ENCODE measurements at regions not wholly inside any gene's neighbourhood (a gene's known extent, or its start where the extent isn't known, plus 50 kb on each side); places are given as distances from the start of the nearest gene placed in this dataset.

GRCh38 chr7:115116773-115117715 is 195.2 kb downstream of the MDFIC start (continued):
- TF ChIP-seq REST (IDR thresholded peaks at IDR 0.05; ENCODE audit: unreplicated experiment) = no peak

DNA sequence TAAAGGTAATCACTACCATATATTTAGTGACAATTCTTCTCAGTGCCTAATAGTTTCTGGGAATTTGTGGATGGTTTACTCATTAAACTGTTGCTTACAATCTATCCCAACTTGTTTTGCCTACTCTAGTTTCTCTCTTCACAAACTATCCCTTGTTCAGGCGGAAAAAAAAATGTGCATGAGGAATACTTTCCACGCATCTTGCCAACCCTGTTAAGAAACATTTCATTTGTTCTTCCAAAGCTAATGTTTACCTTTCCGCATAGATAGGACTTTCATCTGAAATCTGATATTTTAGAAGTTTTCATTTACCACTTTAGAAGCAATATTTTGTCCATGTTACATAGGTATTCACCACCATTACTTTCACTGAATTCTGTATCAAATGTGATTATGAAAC is 191.9 kb downstream of the MDFIC start:
- no peaks in the 10 kb centered on the region for H3K4me1 ChIP-seq (ENCODE audit: insufficient read depth)
- H3K27me3 Mint-ChIP-seq (ENCODE audit: insufficient read depth, low read depth, poor library complexity) = peaks cover 2% of the 10 kb centered on the region
- no peaks in the 10 kb centered on the region for H3K9me3 Mint-ChIP-seq
- H3K79me2 ChIP-seq (replicated peaks; ENCODE audit: insufficient read depth) = no peaks in the 10 kb centered on the region
- no peak overlapping the region for H3K27ac ChIP-seq (ENCODE audit: low read depth)
- H3K36me3 ChIP-seq (ENCODE audit: insufficient read depth) = no peaks in the 10 kb centered on the region
- H3K27ac Mint-ChIP-seq = no peak overlapping the region
- H4K20me1 ChIP-seq (replicated peaks; ENCODE audit: insufficient read depth) = no peaks in the 10 kb centered on the region
- no peak for ATAC-seq
- no peaks in the 10 kb centered on the region for H3K9me2 ChIP-seq (ENCODE audit: insufficient read depth)
- no peak for DNase-seq (ENCODE audit: low spot score)
- H3K4me3 ChIP-seq = no peak overlapping the region
- H2AFZ ChIP-seq = no peak overlapping the region
- H3K27me3 ChIP-seq (ENCODE audit: insufficient read depth) = no peaks in the 10 kb centered on the region
- H3K36me3 Mint-ChIP-seq (ENCODE audit: low read depth) = 0 out of 3 replicates have a peak, but pooled peaks cover 2% of the 10 kb centered on the region
- H3K4me2 ChIP-seq = no peak overlapping the region
- H3K4me3 Mint-ChIP-seq = no peak overlapping the region
- no peaks in the 10 kb centered on the region for H3K4me1 Mint-ChIP-seq
- H3F3A ChIP-seq (replicated peaks; ENCODE audit: low read depth) = no peaks in the 10 kb centered on the region
- no peak for TF ChIP-seq NANOG (IDR thresholded peaks at IDR 0.05; ENCODE audit: borderline replicate concordance)
- TF ChIP-seq JUNB (IDR thresholded peaks at IDR 0.05; ENCODE audit: unreplicated experiment) = no peak
- TF ChIP-seq ZNF331 (CRISPR knock-in tag; IDR thresholded peaks at IDR 0.05; ENCODE audit: low read depth) = no peak
- TF ChIP-seq ZNF114 (CRISPR knock-in tag; IDR thresholded peaks at IDR 0.05) = no peak
- no peak for TF ChIP-seq CREB1 (CRISPR knock-in tag; IDR thresholded peaks at IDR 0.05; ENCODE audit: low read depth)
- TF ChIP-seq EZH2phosphoT487 (IDR thresholded peaks at IDR 0.05; ENCODE audit: unreplicated experiment) = no peak
- TF ChIP-seq ZNF462 (CRISPR knock-in tag; IDR thresholded peaks at IDR 0.05) = no peak
- TF ChIP-seq REST (IDR thresholded peaks at IDR 0.05; ENCODE audit: unreplicated experiment) = no peak
- TF ChIP-seq EZH2 (IDR thresholded peaks at IDR 0.05; ENCODE audit: low read depth, unreplicated experiment) = no peak
